Esophagus mucosa (tissue), 1 donor: ENCODE measurements at regions not wholly inside any gene's neighbourhood (a gene's known extent, or its start where the extent isn't known, plus 50 kb on each side); places are given as distances from the start of the nearest gene placed in this dataset.

Experiments
- ATAC-seq: fragments of 200-7000 bp; cut with Tn5 transposase; one replicate; pipeline ENCODE4 v1.9.1; 2020
- donor health status: DM: yes; HTN: yes; CAD: no.

DNA sequence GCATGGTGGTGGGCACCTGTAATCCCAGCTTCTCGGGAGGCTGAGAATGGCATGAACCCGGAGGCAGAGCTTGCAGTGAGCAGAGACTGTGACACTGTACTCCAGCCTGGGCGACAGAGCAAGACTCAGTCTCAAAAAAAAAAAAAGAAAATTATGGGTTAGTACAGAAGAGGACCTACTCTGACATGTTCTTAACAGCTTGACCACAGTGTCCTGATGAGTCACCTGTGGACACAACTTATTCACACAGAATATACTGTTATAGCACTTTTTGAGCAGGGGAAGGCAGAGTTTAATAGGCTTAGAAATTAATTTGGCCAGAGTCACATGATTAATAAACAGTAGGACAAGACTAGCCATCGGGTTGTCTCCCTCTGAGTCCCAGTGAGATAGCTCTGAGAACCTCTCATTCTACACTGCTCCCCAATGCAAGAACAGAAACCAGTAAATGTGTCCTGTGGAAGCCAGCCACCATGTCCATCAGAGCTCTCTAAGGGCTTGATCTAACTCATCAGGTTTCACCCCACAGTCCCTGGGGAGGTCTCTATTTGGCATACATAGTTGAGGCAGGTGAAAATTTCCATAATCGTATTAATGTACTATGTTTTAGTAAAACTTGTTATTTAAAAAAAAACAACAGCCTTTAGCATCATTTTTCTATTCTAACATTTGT, 1077.9 kb upstream of the C9orf72 start:
- ATAC-seq, result no peak

- no peak for ATAC-seq
Observed at GRCh38 chr9:28653216-28653615, 1079.9 kb upstream of the C9orf72 start.

DNA sequence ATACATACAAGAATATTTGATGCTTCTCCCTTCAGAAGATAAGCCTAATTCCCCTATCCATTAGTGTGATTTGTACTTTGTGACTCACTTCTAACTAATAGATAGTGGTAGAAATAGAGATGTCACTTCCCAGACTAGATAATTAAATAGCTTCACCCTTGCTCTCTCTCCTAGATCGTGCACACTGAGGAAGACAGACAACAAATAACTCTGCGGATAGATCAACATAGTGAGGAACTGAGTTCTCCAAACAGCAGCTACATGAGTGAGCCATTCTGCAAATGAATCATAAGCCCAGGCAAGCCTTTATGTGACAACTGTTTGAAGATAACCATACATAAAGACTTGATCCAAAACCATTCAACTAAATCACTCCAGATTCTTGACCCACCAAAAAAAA, 1083.4 kb upstream of the C9orf72 start:
- no peak for ATAC-seq

GRCh38 chr9:28661853-28662252, 1088.6 kb upstream of the C9orf72 start:
- no peak for ATAC-seq

DNA sequence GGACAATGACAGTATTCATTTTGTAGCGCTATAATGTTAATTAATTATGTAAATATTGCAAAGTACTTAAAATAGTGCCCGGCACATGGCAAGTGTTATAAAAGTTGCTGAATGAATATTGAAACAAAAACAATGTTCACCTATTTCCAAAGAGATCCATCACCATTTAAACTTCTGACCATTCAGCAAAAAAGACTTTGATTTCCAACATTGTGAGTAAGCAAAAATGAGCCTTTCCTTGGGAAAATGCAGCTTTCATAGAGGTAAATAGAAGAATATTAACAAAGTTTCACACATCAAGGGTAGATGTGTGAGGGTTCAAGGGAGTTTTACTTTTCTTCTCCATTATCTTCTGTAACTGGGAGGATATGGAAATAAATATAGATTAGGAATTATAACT, 1089.4 kb upstream of the C9orf72 start:
- ATAC-seq, result no peak

- ATAC-seq, result no peak
Observed at GRCh38 chr9:28668158-28668557, 1094.9 kb upstream of the C9orf72 start.

DNA sequence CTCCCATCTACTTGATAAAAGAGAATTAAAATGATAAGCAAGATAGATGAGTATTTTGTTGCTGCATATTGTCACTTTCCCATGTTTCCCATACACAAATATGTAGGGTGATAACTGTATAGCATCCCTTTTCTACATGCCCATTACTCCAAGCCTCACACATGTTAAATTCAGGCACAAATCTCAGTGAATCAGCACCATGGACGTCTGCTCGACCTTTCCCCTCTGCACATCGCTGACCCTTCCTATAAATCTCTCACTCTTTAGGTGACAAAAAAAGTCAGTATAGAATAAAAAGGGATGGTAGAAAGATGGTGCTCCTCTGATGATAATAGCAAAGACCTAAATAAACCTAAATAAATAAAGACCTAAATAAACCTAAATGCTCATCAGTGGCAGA, 1097.7 kb upstream of the C9orf72 start:
- no peak for ATAC-seq

GRCh38 chr9:28678097-28678496, 1104.8 kb upstream of the C9orf72 start:
- ATAC-seq, result no peak

DNA sequence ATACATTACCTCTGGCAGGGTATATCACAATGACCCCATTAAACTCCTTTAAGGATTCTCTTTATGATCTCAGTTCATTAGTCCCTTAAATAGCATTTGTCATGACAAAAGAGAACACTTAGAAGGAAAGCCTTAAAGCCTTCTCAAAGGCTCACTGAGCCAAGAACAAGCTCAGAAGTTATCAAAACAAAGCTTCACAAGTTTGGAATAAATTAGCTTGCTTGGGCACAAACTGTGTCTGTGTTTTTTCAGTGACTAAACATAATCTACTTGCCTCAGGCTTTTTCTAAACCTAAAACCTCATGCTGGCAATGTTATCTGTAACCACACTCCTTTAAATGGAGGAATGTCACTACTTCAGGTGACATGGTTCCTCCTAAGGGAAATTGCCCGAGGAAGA, 1114.9 kb upstream of the C9orf72 start:
- ATAC-seq, result no peak

DNA sequence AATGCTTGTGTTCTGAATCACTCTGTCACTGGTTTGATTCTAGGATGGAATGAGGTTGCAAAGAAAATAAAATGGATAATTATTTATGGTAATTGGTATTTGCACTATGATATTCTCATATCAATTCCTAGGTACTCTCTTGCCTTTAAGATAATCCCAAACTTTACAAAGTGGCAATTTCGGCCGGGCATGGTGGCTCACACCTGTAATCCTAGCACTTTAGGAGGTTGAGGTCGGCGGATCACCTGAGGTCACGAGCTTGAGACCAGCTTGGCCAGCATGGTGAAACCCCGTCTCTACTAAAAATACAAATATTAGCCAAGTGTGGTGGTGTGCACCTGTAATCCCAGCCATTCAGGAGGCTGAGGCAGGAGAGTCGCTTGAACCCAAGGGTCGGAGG, 1118.7 kb upstream of the C9orf72 start:
- ATAC-seq, result no peak

GRCh38 chr9:28696960-28697359, 1123.7 kb upstream of the C9orf72 start:
- no peak for ATAC-seq

DNA sequence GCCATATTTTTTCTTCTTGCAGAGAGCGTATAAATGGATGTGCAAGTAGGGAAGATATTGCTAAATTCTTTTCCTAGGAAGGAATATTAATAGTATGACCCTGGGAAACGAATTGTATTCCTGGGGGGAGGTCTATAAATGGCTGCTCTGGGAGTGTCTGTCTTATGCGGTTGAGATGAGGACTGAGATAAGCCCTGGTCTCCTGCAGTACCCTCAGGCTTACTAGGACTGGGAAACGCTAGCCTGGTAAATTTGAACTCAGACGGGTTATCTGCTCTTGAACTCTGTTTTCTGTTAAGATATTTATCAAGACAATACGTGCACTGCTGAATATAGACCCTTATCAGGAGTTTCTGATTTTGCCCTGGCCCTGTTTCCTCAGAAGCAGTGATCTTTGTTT, 1126.4 kb upstream of the C9orf72 start:
- no peak for ATAC-seq

- ATAC-seq, result no peak
Observed at GRCh38 chr9:28707616-28708015, 1134.3 kb upstream of the C9orf72 start.

GRCh38 chr9:28714188-28714587, 1140.9 kb upstream of the C9orf72 start:
- no peak for ATAC-seq

DNA sequence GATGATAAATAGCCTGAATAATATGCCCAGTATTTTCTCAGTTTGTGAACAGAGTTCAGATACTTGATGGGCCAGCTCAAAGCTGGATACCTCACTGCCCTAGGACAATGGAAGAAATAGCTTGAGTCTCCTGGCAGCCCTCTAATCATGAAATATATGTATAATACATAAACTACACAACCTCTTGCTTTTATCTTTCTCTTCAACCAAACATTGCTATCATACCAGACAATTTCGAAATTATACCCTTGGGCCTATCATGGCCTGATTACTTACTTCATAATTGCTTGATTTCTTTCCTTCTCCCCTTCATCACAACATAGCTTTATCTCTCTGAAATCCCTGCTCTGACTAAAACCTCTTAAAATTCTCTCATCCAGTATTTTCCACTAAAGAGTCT, 1144.9 kb upstream of the C9orf72 start:
- ATAC-seq, result no peak

GRCh38 chr9:28720746-28721145, 1147.5 kb upstream of the C9orf72 start:
- ATAC-seq, result no peak

- no peak for ATAC-seq
Observed at GRCh38 chr9:28730111-28730510, 1156.8 kb upstream of the C9orf72 start.

DNA sequence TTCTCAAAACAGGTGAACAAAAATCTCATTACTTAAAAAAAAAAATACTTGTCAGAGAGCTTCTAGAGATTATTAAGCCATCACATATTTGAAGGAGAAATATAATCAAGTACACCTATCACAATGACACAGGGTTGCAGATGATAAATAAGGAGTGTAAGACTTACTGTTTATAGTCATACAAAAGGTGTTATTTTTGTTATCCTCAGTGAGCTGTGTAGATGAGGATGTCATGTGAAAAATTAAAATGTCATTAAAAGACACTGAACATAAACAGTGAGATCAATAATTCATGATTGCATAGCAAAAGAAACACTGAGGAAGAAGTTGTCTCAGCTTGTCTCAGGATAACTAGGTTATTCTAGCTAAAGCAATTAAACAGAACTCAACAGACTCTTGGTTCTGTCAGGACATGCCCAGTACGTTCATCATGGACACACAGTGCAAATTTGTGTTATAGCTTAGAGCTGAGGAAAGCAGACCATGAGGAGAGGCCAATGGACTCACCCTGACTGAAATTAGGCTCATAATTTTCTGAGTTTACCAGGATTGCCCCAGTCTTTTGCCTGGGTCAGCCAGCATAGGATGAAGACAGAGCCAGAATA, 1162.6 kb upstream of the C9orf72 start:
- ATAC-seq, result peak; percentile 48

DNA sequence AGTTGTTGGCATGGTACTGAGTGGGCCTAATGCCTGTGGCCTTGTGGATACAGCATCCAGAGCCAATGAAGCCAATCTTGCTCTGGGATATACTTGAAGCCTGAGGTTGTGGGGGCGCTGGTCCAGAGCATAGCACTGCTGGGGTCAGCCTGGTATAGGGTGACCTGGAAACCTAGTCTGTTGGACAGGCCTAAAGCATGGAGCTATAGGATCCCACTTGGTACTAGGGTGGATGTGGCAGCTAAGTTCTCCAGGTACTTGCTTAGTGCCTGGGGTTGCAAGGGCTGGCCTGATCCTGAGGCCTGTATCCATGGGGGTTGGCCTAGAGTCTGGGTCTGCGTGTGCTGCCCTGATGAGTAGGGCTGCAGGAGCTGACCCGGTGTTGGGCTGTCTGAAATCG, 1168.2 kb upstream of the C9orf72 start:
- no peak for ATAC-seq

DNA sequence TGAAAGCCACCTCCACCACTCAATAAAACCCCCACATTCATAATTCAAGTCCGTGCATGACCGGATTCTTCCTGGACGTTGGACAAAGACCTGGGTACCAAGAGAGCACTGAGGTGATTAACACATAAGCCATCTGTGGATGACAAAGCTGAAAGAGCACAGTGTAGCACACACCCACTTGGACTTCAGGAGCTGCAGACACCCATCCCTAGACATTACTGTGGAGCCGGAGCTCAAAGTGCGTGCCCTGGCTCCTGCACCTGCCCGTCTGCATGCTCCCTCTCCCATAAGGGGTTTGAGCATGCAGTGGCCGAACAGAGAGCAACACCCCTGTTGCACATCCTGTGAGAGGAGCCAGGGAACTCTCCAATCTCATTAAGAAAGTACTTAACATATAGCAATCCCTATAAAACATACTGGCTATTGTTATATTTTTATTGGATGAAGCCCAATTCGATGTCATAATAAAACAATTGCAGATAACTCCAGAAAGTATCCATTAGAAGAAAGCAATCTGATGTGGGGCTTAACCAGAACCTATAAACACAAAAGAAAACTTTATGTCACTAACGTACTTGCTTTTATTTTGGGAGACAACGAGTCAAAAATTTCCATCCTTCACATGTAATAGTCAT, 1174.2 kb upstream of the C9orf72 start:
- ATAC-seq, result no peak

- ATAC-seq, result no peak
Observed at GRCh38 chr9:28750136-28750535, 1176.9 kb upstream of the C9orf72 start.

- ATAC-seq, result no peak
Observed at GRCh38 chr9:28758341-28758740, 1185.1 kb upstream of the C9orf72 start.

DNA sequence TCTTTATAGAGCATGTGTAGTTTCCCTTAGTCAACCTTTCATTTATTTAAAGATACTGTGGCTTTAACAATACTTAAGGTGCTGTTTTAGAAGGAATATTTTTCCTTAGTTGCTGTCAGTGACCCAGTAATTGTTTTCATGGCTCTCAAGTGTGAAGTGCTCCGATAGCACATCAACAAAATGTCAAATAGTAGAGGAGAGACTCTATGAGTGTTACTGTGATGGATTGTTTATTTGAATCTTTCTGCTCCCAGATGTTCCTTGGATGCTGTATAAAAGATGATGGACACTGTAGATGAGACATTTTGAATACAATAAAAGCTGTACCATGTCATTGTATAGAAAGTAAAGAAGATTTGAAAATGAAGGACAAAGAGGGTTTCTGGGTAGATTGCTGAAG, 1185.7 kb upstream of the C9orf72 start:
- ATAC-seq, result no peak

DNA sequence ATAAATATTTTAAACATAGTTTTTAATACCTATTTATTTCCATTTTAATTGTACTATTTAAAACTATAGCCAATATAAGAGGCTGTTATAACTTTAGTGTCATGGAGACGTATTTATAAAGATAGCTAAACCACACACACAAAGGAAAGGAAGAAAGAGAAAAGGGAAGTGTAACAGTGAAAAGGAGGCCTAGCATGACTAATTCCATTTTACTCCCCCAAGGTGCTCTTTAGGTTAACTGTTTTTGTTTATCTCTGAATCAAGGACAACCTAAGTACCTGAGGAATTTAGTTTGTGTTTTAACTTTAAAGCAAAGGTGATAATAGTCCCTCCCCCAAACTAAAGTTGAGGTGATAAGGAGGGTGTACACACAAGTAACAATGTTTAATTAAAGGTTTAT, 1188.9 kb upstream of the C9orf72 start:
- no peak for ATAC-seq
